Fibroblast of peridontal ligament (primary cell): ENCODE measurements at regions not wholly inside any gene's neighbourhood (a gene's known extent, or its start where the extent isn't known, plus 50 kb on each side); places are given as distances from the start of the nearest gene placed in this dataset.

Source experiments
- DNase-seq: peaks from one replicate; pipeline ENCODE4 v3.0.0-alpha.2; 2010; ENCODE audit errors: extremely low read depth

DNA sequence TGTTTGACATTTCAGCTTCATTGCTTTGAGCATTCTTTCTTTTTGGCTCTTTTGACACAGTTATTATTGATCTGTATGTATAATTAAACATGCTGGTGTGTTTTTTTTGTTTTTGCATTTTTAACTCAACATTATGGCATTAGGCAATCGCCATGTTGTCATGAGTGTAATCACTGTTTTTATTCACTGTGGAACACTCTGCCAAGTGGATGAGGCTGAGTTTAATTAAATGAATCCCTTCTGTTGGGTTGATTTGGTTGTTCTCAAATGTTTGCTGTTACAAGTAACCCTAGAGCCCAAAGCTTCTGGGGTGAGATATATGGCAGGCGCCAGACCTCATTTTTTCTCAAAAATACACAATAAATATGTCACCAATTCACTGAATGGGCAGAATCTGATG, 428.1 kb downstream of the MATN1 start:
- no peak for DNase-seq

DNA sequence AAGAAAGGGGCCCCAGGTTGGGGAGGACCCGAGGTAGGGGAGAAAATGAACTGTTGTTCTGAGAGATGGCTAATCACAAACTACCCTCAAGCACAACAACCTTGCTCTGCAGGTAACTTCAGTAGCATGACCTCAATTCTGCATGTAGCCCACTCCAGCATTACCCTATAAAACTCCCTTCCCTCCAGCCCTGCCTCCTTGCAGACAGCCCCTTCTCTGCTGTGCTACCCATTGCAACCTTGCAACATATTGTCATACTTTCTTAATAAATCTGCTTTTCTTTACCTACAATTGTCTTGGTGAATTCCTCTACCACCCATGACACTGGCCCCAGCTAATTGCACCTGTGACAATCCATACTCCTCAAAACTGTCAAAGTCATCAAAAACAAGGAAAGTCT, 428.9 kb downstream of the MATN1 start:
- no peak for DNase-seq

GRCh38 chr1:30292451-30292850, 430.9 kb downstream of the MATN1 start:
- no peak for DNase-seq

DNA sequence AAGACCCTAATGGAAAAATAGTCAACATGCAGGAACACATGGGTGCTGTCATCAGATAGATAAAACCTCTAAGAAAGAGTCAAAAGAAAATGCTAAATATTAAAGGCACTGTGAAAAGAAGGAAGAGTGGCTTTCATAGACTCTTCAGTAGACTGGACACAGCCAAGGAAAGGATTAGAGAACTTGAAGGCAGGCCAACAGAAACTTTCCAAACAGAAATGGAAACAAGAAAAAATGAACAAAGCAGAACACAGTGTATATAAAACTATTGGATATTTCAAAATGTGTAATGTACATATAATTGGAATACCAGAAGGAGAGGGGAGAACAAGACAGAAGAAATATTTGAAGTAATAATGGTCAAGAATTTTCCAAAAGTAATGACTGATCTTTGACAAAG, 431.9 kb downstream of the MATN1 start:
- no peak for DNase-seq

DNA sequence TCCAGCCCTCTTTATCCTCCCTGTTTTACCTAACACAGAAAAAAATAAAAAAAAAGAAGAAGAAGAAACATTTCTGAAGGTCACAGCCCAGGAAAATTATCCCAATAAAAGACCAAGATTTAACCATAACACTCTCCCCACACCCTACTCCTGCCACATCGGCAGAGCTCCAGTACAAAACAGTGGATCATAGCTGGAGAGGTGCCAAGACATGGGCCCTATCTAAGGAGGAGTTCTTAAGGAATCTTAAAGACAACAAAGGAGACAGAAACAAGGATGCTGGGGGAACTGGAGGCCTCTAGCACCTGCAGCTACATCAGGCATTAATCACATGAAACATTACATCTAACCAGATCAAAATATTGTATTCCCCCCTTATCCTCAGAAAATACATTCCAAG, 432.8 kb downstream of the MATN1 start:
- DNase-seq = no peak

- DNase-seq = no peak
Observed at GRCh38 chr1:30287976-30288375, 435.4 kb downstream of the MATN1 start.

DNA sequence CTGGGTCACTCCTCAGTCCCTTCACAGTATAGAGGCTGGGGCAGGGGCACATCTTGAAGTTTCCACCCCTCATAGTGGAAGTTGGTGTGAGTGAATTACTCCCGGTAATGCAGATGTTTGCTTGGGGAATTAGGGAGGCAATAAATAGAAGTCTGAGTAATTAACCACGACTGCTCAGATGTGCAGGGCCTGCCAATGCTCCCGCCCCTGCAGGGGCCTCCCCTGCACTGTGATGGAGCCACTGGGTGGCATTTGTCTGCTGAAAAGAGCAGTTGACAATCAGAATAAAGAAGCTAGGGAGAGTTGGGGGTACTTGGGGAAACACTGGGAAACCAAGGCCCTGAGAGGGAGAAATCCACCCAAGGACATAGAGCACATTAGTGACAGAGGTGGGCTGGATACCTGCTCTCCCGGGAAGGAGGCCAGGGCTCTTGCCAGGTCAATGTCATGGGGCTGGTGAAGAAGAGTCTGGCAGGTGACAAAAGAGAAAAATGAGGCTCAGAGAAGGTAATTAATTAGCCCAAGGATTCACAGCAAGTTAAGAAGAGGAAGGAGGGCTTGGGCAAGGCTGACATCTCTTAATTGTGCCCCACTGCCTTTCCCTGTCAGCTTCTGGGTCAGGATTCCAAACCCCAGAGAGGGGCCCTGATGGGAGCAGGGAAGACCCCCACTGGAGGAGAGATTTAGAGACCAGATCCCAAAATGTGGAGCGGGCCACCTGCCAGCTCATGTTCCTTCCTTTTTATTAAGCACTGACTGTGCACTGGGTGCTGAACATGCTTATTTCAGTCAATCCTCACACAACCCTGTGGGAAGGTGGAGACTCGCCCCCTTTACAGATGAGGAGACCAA, 436.2 kb downstream of the MATN1 start:
- DNase-seq = no peak

DNA sequence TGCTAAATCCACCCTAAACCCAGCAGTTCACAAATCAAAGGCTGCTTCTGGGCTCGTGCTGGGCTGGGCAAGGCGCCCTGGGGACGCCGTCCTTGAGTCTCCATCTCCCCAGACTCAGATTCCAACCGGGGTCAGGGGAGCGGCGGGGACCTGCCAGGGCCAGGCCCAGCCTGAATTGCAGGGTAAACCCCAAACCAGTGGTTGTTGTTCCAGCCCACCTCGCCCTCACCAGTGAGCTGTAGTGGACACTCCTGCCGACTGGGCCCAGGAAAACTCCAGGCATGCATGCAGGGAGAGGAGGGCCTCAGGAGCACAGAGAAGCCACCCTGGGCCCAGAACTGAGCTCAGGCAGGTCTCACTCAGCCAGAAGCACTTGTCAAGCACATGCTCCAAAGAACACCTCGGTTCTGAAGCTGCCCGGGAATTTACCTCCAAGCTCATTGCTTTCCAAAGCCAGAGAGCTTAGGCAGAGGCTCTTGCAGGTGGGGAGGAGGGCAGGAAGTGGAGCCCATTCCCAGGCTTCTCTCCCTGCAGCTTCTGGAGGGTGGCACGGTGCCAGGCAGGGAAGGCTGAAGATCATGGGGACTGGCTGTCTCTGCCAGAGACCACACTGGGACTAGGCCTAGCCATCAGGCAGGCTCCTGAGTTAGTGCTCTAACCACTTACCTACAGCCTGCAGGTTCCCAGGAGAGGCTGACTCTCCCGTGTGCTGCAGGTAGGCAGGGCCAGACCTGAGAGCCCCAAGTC, 437.0 kb downstream of the MATN1 start:
- DNase-seq = no peak

DNA sequence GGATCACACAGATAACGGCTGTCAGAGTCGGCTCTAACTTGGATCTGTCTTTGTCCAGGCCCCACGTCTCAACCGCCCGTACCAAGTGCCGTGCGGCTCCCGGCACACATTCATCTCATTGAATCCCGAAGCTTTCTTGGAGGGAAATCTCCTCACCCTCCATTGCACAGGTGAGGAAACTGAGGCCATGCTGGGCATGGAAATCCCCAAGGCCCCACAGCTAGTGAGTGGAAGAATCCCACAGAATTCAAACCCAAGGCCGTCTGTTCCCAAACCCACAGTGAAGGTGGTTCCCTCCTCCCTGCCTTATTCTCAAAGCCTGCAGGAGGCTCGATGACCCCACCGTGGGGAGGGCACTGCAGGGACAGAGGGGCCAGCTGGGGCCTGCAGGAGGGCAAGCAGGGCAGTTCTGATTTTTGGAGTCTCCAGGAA, 437.9 kb downstream of the MATN1 start:
- DNase-seq = no peak

- no peak for DNase-seq
Observed at GRCh38 chr1:30284728-30285475, 438.5 kb downstream of the MATN1 start.

- DNase-seq = no peak
Observed at GRCh38 chr1:30284226-30284625, 439.2 kb downstream of the MATN1 start.

DNA sequence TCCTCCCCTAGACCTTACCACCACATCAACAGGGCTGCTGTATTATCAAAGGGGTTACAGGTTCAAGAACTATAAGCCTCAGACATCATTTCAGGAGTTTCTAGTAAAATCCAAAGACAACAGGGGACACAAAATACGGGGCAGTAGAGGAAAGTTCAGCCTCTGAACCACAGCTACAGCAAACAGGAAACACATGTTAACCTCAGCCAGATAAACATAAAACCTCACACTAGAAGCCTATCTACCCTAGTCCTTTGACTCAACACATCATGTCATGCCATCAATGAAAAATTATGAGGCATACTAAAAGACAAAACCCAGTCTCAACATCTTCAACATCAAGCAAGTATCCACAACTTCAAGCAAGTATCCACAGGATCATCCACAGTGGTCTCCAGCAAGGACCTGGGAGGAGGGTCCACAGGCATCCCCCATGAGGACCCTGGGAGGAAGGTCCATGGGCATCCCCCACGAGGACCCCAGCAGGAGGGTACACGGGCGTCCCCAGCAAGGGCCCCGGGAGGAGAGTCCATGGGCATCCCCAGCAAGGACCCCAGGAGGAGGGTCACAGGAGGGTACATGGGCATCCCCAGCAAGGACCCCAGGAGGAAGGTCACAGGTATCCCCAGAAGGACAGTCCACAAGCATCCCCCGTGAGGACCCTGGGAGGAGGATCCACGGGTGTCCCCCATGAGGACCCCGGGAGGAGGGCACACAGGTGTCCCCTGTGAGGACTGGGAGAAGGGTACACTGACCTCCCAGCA, 440.0 kb downstream of the MATN1 start:
- no peak for DNase-seq

DNA sequence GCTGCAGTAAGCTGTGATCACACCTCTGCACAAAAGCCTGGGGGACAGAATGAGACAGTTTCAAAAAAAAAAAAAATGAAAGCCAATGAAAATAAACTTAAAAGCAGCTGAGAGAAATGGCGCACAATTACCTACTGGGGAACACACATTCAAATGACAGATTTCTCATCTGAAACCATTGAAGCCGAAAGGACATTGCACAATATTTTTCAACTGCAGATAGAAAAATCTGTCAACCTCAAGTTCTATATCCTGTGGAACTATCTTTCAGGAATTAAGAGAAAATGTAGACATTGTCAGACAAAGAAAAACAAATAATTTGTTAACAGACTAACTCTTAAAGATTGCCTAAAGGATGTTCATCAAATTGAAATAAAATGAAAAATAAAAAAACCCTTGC, 442.8 kb downstream of the MATN1 start:
- DNase-seq = no peak

GRCh38 chr1:30277911-30278310, 445.5 kb downstream of the MATN1 start:
- DNase-seq = no peak

GRCh38 chr1:30277415-30277814, 446.0 kb downstream of the MATN1 start:
- no peak for DNase-seq

DNA sequence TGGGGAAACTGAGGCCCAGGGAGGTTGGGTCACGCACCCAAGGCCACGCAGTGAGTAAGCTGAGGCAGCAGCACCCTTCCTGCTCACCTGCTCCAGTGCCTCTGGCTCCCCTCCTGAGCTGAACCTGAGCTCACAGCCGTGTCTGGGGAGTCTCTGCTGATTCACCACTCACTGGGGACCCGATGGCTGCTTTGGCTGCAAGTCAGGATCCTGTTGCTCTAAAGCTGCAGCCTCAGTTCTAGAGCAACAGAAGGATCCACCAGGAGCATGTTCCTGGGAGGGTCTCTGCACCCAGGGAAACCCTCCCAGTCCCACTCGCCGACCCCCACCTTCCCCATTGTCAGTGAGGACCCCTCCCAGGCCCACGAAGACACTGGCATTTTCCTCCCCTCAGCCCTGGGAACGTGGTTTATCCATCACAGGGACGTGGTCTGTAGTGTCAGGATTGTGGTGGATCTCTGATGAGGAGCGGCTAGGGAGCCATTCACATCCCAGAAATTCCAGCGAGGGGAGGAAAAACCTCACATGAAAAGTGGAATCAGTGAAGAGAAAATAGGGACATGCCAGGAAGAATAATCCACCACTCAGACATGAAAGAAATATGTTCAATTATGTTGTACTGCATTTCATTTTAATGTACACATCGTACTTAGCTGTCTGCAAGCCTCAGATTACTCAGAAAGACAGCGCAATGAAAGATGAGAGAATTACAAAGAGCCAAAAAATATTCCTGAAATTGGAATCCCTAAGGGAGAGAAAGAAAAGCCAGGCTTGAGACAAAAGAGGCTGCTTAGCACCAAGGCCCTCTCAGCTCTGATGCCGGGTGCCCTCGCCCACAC, 447.2 kb downstream of the MATN1 start:
- DNase-seq = no peak

DNA sequence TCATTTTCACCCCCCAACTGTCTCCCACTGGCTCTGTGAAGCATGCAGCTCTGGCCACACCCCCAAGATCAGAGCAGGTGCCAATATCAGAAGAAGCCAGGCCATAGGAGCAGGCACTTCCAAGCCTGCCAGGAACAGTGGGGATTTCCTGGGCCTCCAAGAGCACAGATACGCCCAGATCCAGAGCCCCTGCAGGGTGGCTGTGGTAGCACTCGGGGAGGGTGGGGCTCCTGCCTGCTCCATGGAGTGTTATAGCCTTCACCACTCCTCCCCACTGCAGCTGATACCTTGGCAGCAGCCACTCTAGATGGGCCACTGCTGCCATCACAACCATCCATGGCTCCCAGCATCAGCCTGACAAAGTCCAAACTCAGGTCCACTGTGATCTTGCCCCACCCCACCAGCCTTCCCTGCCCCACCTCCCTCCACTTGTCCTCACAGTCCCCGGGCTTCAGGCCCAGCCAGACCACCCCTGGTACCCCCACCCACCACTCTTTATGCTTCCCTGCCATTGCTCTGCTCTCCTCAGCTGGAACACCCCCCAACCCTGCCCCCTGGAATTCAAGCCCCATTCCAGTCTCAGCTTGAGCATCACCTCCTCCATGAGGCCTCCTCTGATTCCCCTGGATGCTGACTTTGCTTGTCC, 448.3 kb downstream of the MATN1 start:
- no peak for DNase-seq

DNA sequence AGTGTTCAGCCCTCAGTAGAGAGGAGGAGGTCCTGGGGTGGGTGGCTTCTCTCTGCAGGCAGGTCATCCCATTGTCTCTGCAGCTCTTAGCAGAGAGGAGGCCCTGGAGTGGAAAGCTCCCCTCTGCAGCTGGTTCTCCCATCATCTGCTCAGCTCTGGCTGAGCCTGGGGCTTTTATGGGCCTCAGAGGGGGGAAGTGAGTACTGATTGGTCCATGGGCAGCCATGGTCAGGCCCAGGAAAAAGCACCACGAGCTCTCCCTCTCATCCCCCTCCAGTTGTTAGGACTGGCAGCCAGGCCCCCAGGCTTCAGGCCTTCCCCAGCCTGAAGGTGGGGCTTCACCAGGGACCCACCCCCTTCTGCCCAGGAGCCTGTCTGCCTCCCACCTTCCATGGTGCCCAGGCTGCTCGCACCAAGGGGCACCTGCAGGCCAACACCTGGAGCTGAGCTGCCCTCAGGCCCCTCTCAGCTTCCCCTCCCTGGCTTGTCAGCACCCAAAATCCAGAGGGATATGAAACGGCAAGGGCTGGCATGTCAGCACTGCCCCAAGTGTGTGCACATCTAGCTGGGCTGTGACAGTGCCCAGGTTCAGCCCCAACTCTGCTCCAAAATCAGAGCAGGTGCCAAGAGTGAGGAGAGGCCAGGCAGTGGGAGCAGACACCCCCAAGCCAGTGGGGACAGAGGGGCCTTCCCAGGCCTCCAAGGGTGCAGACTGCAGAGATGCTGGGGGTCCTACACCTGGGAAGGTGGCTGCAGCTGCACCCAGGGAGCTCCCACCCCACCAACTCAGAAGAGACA, 449.0 kb downstream of the MATN1 start:
- no peak for DNase-seq

DNA sequence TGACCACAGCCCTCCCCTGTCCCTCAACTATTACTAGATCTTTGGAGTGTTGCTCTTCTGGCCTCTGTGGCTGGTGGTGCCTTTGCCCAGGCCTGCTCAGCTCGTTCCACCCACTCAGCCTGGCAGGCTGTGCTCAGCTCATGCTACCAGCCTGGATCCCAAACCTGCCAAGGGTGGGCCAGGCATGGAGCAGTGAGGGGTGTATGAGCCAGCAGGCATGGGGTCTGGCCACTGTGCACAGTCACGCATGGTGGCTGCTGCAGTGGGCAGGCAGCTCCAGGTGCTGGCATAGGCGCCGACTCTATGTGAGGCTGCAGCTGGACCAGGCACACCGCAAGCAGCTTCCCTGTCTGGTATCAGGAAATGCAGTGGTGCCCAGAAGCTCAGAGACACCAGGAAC, 449.9 kb downstream of the MATN1 start:
- no peak for DNase-seq

GRCh38 chr1:30273021-30273325, 450.4 kb downstream of the MATN1 start:
- no peak for DNase-seq
